OCI-LY3 (cell line): ENCODE measurements at regions not wholly inside any gene's neighbourhood (a gene's known extent, or its start where the extent isn't known, plus 50 kb on each side); places are given as distances from the start of the nearest gene placed in this dataset.
"Not testable (repeated sequence)": the region's sequence is repeated elsewhere in the genome, so short reads cannot be mapped to it uniquely, and the experiment has no call there.

Source experiments
- EZH2phosphoT487 ChIP-seq: fragments of 200-600 bp; shearing (Covaris generic); IDR thresholded peaks from 2 replicates; pipeline ENCODE4 v1.6.1; 2018; ENCODE audit warnings: antibody characterized with exemption, mixed run types, low read depth
- TF ChIP-seq, protein P1 (sequence below): fragments of 200-600, 300-600 bp; sonication (generic); IDR thresholded peaks from 2 replicates; pipeline ENCODE4 v1.5.1; 2014; ENCODE audit warnings: antibody characterized with exemption, low read length, low read depth

DNA sequence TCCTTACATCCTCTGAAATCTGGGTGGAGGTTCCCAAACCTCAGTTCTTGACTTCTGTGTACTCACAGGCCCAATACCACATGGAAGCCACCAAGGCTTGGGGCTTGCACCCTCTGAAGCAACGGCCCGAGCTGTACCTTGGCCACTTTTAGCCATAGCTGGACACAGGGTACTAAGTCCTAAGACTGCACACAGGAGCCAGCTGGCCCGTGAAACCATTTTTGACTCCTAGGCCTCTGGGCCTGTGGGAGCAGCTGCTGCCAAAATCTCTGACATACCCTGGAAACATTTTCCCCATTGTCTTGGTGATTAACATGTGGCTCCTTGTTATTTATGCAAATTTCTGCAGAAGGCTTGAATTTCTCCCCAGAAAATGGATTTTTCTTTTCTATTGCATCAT is 204.5 kb downstream of the C12orf75 start:
- TF ChIP-seq, protein P1, sequence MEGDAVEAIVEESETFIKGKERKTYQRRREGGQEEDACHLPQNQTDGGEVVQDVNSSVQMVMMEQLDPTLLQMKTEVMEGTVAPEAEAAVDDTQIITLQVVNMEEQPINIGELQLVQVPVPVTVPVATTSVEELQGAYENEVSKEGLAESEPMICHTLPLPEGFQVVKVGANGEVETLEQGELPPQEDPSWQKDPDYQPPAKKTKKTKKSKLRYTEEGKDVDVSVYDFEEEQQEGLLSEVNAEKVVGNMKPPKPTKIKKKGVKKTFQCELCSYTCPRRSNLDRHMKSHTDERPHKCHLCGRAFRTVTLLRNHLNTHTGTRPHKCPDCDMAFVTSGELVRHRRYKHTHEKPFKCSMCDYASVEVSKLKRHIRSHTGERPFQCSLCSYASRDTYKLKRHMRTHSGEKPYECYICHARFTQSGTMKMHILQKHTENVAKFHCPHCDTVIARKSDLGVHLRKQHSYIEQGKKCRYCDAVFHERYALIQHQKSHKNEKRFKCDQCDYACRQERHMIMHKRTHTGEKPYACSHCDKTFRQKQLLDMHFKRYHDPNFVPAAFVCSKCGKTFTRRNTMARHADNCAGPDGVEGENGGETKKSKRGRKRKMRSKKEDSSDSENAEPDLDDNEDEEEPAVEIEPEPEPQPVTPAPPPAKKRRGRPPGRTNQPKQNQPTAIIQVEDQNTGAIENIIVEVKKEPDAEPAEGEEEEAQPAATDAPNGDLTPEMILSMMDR = not testable (repeated sequence)
- TF ChIP-seq EZH2phosphoT487 = not testable (repeated sequence)
